Neural progenitor cell (in vitro differentiated cells): ENCODE measurements at regions not wholly inside any gene's neighbourhood (a gene's known extent, or its start where the extent isn't known, plus 50 kb on each side); places are given as distances from the start of the nearest gene placed in this dataset.

Experiments
- CTCF ChIP-seq: fragments of 200-600 bp; sonication (generic); IDR thresholded peaks from 2 replicates; pipeline ENCODE4 v1.5.1; 2017; ENCODE audit warnings: antibody characterized with exemption, mild to moderate bottlenecking
- EZH2 ChIP-seq: fragments of 200-600 bp; sonication (generic); IDR thresholded peaks from 2 replicates; pipeline ENCODE4 v1.6.1; 2017; ENCODE audit warnings: antibody characterized with exemption, mild to moderate bottlenecking, moderate library complexity
- EZH2phosphoT487 ChIP-seq: fragments of 200-600 bp; sonication (generic); IDR thresholded peaks from 2 replicates; pipeline ENCODE4 v1.6.1; 2017; ENCODE audit warnings: antibody characterized with exemption

- TF ChIP-seq CTCF, result no peak
- no peak for TF ChIP-seq EZH2
- TF ChIP-seq EZH2phosphoT487, result no peak
Measured at GRCh38 chr11:15334766-15335165, 220.0 kb downstream of the INSC start.
